NCI-H2081 (cell line): ENCODE measurements at regions not wholly inside any gene's neighbourhood (a gene's known extent, or its start where the extent isn't known, plus 50 kb on each side); places are given as distances from the start of the nearest gene placed in this dataset.

Source experiments
- DNase-seq, 2 experiments: peaks; one replicate each; lab custom pipeline; 2025; lab: John Stamatoyannopoulos, UW

- no peak for DNase-seq
These were observed 54.9 kb downstream of the NKX2-1 start for GRCh38 chr14:36465178-36465577.

- DNase-seq = no peak
These were observed 57.1 kb downstream of the NKX2-1 start for GRCh38 chr14:36462890-36463289.

- peak in 1 of 2 experiments; percentile 58 for DNase-seq
These were observed 64.8 kb downstream of the NKX2-1 start for GRCh38 chr14:36455241-36455627.

DNA sequence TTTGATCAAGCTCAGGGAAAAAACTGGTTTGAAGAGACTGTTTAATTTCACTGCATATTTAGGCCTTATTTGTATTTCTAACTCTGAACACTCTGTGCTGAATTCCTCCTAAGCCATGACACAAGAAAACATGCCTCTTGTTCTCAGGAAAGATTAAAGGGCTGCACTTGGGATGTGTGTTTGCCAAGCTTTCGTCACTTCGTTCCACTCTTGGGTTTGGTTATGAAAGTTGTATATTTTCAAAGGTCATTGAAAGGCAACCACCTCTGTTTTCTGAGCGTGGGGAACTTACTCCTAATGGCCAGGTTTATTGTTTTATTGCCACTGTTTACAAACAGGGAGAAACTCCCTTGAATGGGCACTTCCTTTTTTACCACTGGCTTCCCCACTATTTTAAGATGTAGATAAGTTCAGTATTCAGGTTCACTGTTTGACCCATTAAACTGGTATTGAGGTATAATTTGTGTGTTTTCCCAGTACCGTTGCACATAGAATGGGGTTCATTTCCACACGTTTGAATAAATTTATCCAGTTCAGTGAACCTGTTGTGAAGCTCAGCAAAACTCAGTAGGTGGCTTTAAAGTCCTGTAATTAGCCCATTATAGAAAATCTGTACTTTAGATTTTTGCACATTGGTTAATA lies 65.3 kb downstream of the NKX2-1 start:
- peak in 1 of 2 experiments; percentile 58 for DNase-seq

- no peak for DNase-seq
These were observed 67.2 kb downstream of the NKX2-1 start for GRCh38 chr14:36452860-36453259.

GRCh38 chr14:36451310-36452065 lies 68.5 kb downstream of the NKX2-1 start:
- no peak for DNase-seq

GRCh38 chr14:36450550-36450949 lies 69.5 kb downstream of the NKX2-1 start:
- DNase-seq = no peak

DNA sequence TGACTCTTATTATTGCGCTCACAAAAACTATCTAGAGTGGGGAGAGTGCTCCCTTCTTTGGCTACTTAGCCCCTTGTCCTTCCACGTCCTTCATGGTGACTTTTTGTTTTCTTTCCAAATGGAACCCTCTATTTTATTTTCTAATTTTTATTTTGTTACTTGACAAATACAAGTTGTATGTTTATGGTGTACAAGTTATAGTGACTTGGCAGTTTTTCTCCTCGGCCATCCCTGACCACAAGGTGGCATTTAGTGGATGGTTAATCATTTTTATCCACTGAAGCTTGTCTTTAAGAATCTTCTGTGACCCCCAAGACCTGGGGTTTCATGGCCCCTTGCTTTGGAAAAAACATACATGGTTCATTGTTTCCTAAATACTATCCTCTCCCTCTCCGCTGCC lies 70.1 kb downstream of the NKX2-1 start:
- DNase-seq = no peak

DNA sequence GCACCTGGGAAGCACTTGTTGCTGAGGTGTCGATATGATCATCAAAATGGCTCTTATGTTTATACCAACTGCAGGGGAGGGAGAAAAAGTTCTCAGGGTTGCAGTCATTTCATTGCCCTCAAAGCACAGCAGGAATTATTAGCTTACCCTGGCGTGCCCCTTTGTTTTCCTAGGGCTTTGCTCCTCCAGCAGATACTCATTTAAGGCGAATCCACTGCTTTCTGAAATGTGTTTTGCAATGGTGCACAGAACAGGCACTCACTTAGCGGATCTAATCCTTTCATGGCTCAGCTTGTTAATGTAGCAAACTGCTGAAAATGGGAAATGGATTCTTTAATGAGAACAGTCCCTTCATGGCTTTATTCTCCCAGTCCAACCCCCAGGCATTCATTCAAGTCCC lies 76.7 kb downstream of the NKX2-1 start:
- DNase-seq = peak in 1 of 2 experiments; percentile 44

DNA sequence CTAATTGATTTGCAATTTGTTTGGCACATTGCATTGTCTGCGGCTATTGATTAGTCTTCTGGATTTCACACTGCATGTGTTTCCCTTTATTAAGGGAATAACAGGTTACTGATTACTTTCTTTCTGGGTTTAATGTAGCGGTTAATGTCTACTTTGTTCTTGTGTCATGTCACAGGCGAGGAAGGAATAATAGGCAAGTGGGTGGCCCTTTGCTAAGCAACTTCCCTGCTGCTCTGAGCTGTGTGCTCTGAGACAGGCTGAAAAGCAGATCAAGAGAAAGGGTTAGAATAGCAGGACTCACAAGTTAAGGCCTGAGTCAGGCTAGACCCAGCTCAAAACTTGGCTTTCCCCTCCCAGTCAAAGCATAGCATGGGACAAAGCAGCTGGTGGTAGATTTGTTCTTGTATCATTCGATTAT lies 77.2 kb downstream of the NKX2-1 start:
- peak; percentile 59 to 90 for DNase-seq

DNA sequence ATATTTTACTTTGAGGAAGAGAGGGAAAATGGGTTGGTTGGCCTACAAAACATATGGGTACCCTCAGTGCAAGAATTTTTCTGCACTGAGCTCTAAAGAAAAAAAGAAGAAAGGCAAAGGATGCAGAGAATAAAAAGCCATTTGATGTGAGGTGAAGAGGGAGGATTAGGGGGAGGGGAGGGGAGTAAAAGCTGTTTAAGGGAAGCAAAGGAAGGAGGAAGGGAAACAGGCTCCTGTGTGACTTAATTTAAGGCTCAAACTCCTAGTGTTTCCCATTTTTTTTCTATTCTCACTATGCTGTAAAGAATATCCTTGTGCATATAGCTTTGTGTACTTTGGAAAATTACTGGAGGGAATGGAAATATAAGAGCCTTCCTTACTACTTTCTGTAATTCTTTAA lies 78.7 kb downstream of the NKX2-1 start:
- DNase-seq = no peak

DNA sequence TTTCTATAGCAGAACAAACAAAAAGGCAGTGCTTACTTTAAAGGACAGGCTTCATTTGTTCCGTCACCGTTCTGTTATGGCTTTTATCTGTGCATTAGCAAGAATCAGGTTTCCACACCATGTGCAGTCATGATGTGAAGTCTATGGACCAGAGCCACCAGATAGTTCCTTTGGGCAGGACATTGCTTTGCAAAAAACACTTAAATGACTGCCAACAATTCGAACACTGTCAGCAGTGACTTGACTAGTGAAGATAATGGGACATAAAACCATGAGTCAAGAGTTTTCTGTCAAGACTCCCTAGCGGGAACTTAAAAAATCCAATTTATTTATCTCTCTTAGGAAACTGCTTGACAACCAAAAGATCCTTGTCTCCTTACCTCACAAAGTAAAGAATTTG lies 80.3 kb downstream of the NKX2-1 start:
- DNase-seq = no peak

DNA sequence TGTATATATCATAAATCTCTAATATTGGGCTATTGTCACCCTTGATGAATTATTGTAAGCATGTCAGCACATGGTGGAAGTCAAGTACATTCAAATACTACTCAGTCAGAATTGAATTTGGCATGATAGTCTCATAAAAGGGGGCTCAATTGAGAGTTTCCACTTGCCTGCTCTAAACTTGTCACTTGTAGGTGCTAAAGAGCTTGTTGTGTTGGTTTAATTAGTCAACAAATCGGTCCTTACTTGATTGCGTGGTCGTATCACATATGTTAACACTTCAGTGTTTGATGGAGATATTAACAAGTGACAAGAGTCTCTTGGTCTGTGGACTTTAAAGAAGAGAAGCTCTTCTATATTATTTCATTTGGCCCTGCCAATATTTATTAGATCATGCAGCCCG lies 81.1 kb downstream of the NKX2-1 start:
- DNase-seq = no peak

DNA sequence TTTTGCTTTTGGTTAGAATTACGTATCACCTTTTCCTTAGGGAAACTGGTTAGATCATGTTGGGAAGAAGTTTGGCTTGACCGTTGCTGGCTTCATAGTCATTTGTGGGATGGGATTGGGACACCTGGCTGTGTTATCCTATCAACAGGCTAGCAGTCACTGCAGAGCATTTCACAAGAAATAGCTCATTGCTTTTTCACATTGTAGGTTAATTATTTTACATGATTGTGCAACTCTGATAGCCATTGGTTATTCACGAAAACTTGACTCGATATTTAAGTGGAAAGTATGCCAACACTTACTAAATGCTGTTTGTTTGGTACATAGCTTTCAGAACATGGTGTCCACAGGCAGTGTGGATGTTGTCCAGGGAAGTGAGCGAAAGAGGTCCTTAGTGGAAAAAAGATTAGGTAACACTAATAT lies 89.4 kb downstream of the NKX2-1 start:
- DNase-seq = no peak

DNA sequence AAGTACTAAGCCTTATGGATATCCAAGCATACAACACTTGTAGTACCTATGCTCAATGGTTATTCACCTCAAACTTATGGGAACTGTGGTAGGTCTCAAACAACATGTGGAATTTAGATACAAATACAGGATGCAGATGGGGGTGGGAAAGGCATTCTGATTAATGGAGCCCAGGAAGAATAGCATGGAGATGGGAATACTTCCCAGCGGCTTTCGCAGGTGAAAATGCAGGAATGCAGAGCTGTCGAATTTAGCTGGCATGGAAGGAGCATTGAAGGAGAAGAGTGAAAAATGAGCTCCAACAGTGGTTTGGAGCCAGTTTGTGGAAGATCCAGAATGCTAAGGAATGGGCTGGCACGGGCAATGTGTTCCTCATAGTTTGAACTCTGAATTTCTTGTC lies 89.9 kb downstream of the NKX2-1 start:
- no peak for DNase-seq

DNA sequence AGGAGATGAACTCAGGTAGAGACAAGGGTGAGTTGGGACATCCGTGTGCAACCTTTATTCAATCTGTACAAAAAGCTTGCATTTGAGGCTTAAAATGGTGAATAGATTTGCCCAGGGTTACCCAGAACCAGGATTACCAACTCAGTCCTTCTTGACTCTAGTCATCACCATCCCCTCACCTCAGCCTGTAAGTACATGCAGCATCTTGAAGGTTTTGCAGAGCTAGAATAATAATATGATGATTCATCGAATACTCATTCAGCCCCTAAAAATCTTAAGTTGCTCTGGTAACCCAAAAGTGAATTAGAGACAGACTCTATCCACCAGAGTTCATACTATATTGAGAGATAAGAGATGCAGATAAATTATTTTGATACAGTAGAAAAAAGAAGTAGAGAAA lies 90.3 kb downstream of the NKX2-1 start:
- no peak for DNase-seq

- DNase-seq = no peak
These were observed 91.7 kb downstream of the NKX2-1 start for GRCh38 chr14:36428350-36428749.

DNA sequence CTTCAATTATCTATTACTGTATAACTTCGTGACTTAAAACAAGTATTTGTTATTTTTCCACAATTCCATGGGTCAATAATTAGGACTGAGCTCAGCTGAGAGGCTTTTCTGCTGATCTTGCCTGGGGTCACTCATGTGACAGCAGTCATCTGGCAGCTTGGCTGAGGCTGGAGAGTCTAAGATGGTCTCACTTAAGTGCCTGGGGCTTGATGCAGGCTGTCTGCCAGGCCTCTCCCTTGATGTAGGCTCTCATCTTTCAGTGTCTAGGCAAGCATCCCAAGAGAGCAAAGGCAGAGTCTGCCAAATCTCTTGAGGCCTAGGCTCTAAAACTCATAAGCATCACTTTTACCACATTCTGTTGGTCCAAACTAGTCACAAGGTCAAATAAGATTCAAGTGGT lies 93.2 kb downstream of the NKX2-1 start:
- no peak for DNase-seq

- no peak for DNase-seq
These were observed 93.9 kb downstream of the NKX2-1 start for GRCh38 chr14:36426113-36426512.

GRCh38 chr14:36424478-36425102 lies 95.4 kb downstream of the NKX2-1 start:
- DNase-seq = peak; percentile 93 to 99

DNA sequence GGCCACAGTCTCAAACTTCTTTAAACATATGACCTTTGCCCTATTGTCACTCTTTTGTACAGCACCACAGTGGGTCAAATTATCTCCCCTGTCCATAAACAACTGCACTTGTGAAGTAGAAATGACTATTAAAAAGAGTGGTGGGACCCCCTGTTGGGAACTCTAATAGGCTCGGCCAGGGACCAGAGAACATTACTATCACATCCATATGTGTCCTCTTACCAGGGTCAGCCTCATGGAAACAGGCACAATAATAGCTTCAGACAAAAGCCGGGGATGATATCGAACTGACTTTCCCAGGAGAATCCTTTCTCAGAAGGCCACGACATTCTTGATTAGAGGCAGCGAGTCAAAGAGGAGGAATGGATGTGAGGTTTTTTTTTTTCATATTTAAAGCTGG lies 96.6 kb downstream of the NKX2-1 start:
- DNase-seq = peak in 1 of 2 experiments; percentile 28

DNA sequence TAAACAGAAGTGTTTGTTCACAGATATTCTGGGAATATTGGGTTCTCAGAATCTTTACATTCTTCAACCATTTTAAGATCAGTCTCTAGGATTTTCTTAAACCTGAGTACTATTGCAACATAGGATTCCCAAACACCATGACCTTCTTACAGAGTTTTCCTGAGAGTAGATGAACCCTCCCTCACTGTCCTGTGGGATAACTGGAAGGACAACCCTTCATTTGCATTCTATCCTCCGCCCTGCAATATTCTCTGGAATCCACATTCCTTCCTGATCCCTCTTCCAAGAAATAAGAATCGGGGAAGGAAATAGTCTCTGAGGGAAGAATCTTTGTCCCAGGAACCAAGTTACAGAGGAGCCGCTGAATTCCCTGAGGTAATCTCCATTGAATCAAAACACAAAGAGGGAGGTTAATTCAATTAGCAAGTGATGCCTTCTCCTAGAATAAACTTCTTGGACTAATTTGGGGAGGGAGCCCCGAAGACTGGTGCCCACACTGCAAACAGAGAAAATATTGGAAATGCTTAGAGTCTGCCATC lies 99.8 kb upstream of the MBIP start:
- DNase-seq = no peak

- no peak for DNase-seq
These were observed 98.5 kb upstream of the MBIP start for GRCh38 chr14:36418937-36419336.
